Aorta (tissue), 5 donors: ENCODE measurements at regions not wholly inside any gene's neighbourhood (a gene's known extent, or its start where the extent isn't known, plus 50 kb on each side); places are given as distances from the start of the nearest gene placed in this dataset.

Experiments
- ATAC-seq: fragments of 200-7000 bp; cut with Tn5 transposase; one replicate; pipeline ENCODE4 v1.9.1; 2022; ENCODE audit warnings: moderate library complexity; ENCODE audit not compliant: low FRiP score
- DNase-seq, 2 donors: peaks; one replicate each; pipeline ENCODE4 v3.0.0-alpha.2; 2020
- H3K27ac ChIP-seq, 2 donors: one replicate each; pipeline ENCODE4 v1.5.1; 2013; ENCODE audit warnings: low read length in 2 of 2, mild to moderate bottlenecking in 2 of 2, moderate library complexity in 2 of 2, control low read depth in 1 of 2, inconsistent platforms in 1 of 2, low read depth in 1 of 2
- H3K27me3 ChIP-seq, 2 donors: one replicate each; pipeline ENCODE4 v1.6.1; 2013; ENCODE audit warnings: control low read depth in 1 of 2, low read length in 1 of 2, mild to moderate bottlenecking in 1 of 2, moderate library complexity in 1 of 2; ENCODE audit not compliant: insufficient read depth in 2 of 2, control insufficient read depth in 1 of 2
- H3K36me3 ChIP-seq, 2 donors: one replicate each; pipeline ENCODE4 v1.6.1; 2013; ENCODE audit warnings: control low read depth in 1 of 2, low read length in 1 of 2, mild to moderate bottlenecking in 1 of 2; ENCODE audit not compliant: insufficient read depth in 2 of 2, control insufficient read depth in 1 of 2
- H3K4me1 ChIP-seq, 2 donors: one replicate each; pipeline ENCODE4 v1.6.1; 2013; ENCODE audit warnings: low read length in 2 of 2, control low read depth in 1 of 2, mild to moderate bottlenecking in 1 of 2, moderate library complexity in 1 of 2; ENCODE audit not compliant: insufficient read depth in 2 of 2, control insufficient read depth in 1 of 2
- H3K4me3 ChIP-seq, 2 donors: one replicate each; pipeline ENCODE4 v1.5.1; 2013; ENCODE audit warnings: low read length in 2 of 2, control low read depth in 1 of 2, mild to moderate bottlenecking in 1 of 2
- H3K9me3 ChIP-seq: one replicate; pipeline ENCODE4 v1.6.1; 2013; ENCODE audit warnings: mild to moderate bottlenecking, low read length; ENCODE audit not compliant: control insufficient read depth
- WGBS, 2 donors: extraction: QIAGEN DNeasy Blood & Tissue Kit; methylation state at CpG; one replicate each; pipeline ENCODE4 v1.1.7; 2013; 5-methylcytosine and 5-hydroxymethylcytosine counted together
- intact Hi-C, 2 donors: fragments of 100-400 bp; cut with DNase I; formaldehyde crosslinking; loops; one replicate each; pipeline versions ENCODE4 v1.14.2 to v1.15.0; 2022
- donor health status: healthy with polysubstance abuse.
- donor health status: Bipolar disorder and iron deficiency.
- donor health status: DM: no; HTN: no; CAD: no.
- donor health status: DM: no; HTN: no; CAD: no.
- donor health status: DM: yes; HTN: yes; CAD: no.

DNA sequence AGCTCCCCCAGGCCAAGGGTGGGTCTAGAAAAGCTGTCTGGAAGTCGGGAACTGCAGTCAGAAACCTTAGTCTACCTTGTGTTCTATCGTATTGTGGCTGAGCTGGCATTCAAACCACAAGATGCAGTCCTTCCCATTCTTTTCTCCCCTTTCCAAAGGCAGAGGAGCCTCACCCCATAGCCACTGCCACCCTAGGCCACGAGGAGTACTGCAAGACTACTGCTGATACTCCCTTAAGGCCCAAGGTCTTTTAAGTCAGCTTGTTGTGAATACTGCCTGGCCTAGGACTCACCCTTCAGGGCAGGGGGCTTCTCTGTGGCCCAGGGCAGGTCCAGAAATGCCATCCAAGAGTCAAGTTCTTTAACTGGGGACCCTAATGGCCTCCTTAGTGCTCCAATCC is 214.5 kb upstream of the CNTNAP2 start:
- intact Hi-C loops: no loop called here
- DNase-seq: no peak
- no peaks in the 10 kb centered on the region for H3K36me3 ChIP-seq
- H3K4me1 ChIP-seq: no peaks in the 10 kb centered on the region
- no peak overlapping the region for H3K4me3 ChIP-seq
- WGBS, 2 donors: 58 to 62% methylated on average over 3 of the region's 3 CpGs
- H3K27ac ChIP-seq: no peak overlapping the region
- peaks cover 2% of the 10 kb centered on the region for H3K9me3 ChIP-seq
- no peaks in the 10 kb centered on the region for H3K27me3 ChIP-seq
- ATAC-seq: no peak

DNA sequence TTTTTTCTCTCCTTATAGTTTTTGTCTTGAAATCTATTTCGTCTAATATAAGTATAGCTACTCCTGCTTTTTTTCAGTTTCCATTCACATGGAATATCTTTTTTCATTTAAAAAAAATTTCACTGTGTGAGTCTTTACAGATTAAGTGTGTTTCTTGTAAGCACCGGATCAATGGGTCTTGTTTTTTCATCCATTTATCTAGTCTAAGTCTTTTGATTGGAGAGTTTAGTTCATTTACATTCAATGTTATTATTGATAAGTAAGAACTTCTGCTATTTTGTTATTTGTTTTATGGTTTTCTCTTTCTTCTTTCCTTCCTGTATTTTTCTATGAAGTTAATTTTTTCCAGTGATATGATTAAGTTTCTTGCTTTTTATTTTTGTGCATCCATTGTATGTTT is 216.7 kb upstream of the CNTNAP2 start:
- Histone ChIP-seq H3K27ac (no peak overlapping the region), H3K4me3 (no peak overlapping the region), H3K36me3 (no peaks in the 10 kb centered on the region), H3K27me3 (no peaks in the 10 kb centered on the region), H3K4me1 (no peaks in the 10 kb centered on the region), H3K9me3 (peaks cover 2% of the 10 kb centered on the region)
- intact Hi-C loops: no loop called here
- no peak for DNase-seq
- 75 to 76% methylated on average over 2 of the region's 2 CpGs for WGBS, 2 donors
- ATAC-seq: no peak

DNA sequence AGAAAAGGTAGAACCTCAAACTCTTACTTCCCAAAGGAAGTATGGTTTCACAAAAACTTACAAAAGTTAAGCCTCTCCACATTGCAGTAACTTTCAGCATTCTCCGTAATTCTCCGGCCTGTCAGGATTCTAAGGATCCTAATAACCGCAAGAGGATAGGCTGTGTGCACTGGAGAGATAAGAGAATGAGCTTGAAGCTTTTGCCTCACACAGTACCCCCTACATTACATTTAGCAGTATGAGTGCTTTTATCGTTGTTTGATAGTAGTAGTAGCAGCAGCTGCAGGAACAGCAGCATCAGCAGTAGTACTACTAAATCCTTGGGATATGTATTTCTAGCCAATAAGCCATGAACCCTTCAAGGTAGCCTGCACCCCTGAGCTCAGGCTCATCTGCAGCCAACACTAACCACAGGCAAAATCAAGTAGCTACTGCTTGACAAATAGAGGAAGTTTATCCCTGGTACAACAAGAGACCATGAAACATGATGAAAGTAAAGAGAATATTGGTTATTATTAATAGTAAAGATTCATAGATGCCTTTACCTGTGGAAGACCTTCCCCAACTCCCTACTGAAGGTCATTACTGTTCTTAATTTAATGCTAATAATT is 222.6 kb upstream of the CNTNAP2 start:
- 75 to 91% methylated on average over 4 of the region's 4 CpGs for WGBS, 2 donors
- Histone ChIP-seq H3K4me3 (no peak overlapping the region), H3K36me3 (no peaks in the 10 kb centered on the region), H3K27ac (no peak overlapping the region), H3K27me3 (no peaks in the 10 kb centered on the region), H3K9me3 (peaks cover 1% of the 10 kb centered on the region), H3K4me1 (no peaks in the 10 kb centered on the region)
- ATAC-seq: no peak
- intact Hi-C loops: no loop called here
- no peak for DNase-seq

DNA sequence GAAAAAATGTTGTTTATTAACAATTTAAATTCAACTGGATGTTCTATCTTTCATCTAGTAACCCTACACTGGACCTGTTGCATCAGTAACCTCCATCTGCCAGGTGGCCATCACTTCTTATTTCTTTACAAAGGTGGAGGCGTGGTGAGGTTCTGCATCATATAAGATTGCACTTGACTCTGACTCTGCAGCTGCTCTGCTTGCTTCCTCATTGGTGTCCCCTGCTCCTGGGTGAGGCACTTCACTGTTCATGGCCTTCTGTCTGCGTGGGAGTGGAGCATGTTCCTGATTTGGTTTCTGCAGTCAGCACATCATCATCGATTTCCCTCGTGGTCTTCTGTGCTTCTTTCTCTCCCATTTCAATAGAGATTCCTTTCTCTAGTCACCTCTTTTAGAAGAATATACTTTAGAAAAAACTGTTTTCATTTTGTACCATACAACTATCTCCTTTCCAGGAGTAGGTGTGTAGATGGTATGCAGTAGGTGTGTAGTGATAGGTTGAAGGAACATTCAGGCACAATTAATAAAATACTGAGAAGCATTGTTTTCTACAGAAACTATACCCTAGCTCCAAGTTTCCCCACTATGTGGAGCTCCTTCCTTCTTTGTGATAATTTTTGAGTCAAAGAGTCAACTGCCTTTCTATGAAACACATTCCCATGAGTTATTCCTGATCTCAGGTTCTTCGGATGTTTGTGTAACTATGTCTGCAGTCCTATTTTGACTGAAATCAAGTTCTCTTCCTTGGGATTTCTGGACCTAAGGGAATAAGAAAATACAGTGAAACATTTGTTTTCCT is 231.7 kb upstream of the CNTNAP2 start:
- Histone ChIP-seq H3K4me1 (no peaks in the 10 kb centered on the region), H3K27me3 (no peaks in the 10 kb centered on the region), H3K9me3 (no peaks in the 10 kb centered on the region), H3K27ac (no peak overlapping the region), H3K4me3 (no peak overlapping the region), H3K36me3 (no peaks in the 10 kb centered on the region)
- no peak for ATAC-seq
- intact Hi-C loops: no loop called here
- DNase-seq: no peak
- 67 to 74% methylated on average over 5 of the region's 5 CpGs for WGBS, 2 donors

DNA sequence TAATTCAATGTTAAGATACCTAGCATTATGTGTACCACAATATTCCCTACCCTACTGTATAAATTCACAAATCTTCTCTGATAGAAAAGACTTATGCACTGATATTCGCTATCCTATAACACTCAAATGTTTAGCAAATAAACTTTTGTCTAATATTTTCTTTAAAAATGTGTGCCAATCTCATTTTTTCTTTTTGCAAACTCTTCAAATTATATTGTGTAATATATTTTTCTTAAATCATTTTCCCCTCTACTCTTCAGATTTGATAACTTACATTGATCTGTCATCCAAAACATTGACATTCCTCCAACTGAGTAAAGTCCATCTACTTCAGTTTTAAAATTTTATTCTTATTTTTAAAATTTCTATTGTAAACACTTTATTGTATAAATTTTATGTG is 240.2 kb upstream of the CNTNAP2 start:
- H3K4me1 ChIP-seq: no peaks in the 10 kb centered on the region
- H3K27me3 ChIP-seq: no peaks in the 10 kb centered on the region
- H3K4me3 ChIP-seq: no peak overlapping the region
- intact Hi-C loops: no loop called here
- no peak for ATAC-seq
- no peaks in the 10 kb centered on the region for H3K9me3 ChIP-seq
- no peak for DNase-seq
- no peaks in the 10 kb centered on the region for H3K36me3 ChIP-seq
- 63 to 70% methylated on average over 1 of the region's 1 CpG for WGBS, 2 donors
- H3K27ac ChIP-seq: no peak overlapping the region

DNA sequence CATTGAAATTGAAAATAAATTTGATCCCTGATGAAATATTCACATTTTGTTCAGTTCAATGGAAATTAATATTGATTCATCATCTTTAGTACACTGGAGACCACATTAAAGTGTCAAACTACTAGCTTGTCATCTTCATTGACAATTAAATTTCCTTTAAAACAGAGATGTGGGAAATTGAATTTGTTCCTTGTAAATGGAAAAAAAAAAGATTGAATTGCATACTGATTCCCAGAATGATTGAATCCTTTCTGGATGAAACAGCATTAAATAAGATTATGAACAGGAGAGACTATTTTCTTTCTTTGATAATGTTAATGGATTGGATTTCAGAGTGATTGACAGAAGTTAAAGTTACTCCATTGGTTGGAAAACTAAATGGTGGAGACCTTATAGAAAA is 241.3 kb upstream of the CNTNAP2 start:
- no peaks in the 10 kb centered on the region for H3K36me3 ChIP-seq
- no peaks in the 10 kb centered on the region for H3K4me1 ChIP-seq
- no peak overlapping the region for H3K4me3 ChIP-seq
- no peaks in the 10 kb centered on the region for H3K9me3 ChIP-seq
- no peak for DNase-seq
- H3K27ac ChIP-seq: no peak overlapping the region
- H3K27me3 ChIP-seq: no peaks in the 10 kb centered on the region
- intact Hi-C loops: no loop called here
- no peak for ATAC-seq

DNA sequence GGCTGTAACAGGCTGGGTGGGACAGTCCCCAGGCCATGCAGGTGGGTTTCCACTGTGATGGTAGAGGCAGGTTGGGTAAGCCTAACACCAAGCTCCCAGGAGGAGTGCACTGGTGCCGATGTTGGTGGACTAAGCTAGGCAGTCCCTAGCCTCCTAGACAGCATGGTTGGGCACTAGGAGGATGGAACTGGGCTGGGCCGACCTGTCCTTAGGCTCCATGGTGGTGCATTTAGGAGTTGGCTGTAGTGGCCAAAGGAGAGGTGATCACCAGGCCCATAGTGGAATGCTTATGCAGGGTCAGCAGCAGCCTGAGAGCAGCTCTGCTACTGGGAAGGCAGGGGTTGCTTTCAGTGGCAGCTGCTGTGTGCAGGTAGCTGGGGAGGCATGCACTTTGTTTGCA is 247.7 kb upstream of the CNTNAP2 start:
- Histone ChIP-seq H3K36me3 (no peaks in the 10 kb centered on the region), H3K9me3 (peaks cover 1% of the 10 kb centered on the region), H3K27ac (no peak overlapping the region), H3K4me1 (no peaks in the 10 kb centered on the region), H3K27me3 (no peaks in the 10 kb centered on the region), H3K4me3 (no peak overlapping the region)
- intact Hi-C loops: no loop called here
- ATAC-seq (no peak), DNase-seq (no peak)
- WGBS, 2 donors: 76 to 85% methylated on average over 2 of the region's 2 CpGs

DNA sequence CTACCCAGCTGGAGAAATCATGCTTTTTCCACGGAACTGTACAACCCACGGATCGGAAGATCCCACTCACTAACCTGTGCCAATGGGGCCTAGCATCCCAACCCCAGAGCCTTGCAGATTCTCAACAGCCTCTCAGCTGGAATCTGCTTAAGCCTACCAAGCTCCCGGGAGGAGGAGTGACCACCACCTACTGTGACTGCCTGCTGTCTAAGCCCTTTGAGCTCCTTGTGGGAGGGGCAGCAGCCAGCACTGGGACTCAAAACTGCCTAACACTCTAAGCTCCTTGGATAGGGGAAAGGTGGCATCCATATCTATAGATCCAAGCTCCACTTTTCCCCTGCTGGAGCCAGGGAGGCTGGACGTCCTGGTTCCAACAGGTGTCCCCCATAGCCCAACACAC is 254.4 kb upstream of the CNTNAP2 start:
- Histone ChIP-seq H3K27me3 (no peaks in the 10 kb centered on the region), H3K9me3 (no peaks in the 10 kb centered on the region), H3K4me1 (no peaks in the 10 kb centered on the region), H3K4me3 (no peak overlapping the region), H3K27ac (no peak overlapping the region), H3K36me3 (no peaks in the 10 kb centered on the region)
- intact Hi-C loops: no loop called here
- WGBS, 2 donors: 77 to 81% methylated on average over 5 of the region's 5 CpGs
- DNase-seq (no peak), ATAC-seq (no peak)

DNA sequence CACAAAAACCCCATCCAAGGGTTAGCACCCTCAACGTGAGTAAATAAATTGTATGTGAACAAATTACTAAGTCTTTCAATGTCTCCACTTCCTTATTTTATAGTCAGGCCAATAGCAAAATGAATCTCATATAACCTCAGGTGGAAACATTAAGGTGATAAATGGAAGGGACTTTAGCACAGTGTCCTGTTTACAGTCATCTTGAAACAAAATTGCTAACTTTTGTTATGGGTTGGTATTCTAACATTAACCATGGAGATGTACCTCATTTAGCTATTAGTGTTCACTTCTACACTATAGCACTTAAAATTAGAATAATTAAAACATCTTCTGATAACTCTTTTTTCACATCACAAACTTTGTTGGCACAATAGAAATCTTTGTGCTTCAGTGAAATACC is 255.8 kb upstream of the CNTNAP2 start:
- Histone ChIP-seq H3K27ac (no peak overlapping the region), H3K27me3 (no peaks in the 10 kb centered on the region), H3K9me3 (no peaks in the 10 kb centered on the region), H3K4me1 (no peaks in the 10 kb centered on the region), H3K36me3 (no peaks in the 10 kb centered on the region), H3K4me3 (no peak overlapping the region)
- DNase-seq (no peak), ATAC-seq (no peak)
- intact Hi-C loops: no loop called here
- WGBS, 2 donors: 69 to 86% methylated on average over 1 of the region's 1 CpG
